K562 (cell line): ENCODE measurements at regions not wholly inside any gene's neighbourhood (a gene's known extent, or its start where the extent isn't known, plus 50 kb on each side); places are given as distances from the start of the nearest gene placed in this dataset.

Source experiments
- ILF3 ChIP-seq: fragments of 450-650 bp; IDR thresholded peaks from 2 replicates; pipeline ENCODE4 v1.6.1; 2018; ENCODE audit warnings: antibody characterized with exemption, mild to moderate bottlenecking, moderate library complexity, borderline replicate concordance
- NONO ChIP-seq, 2 experiments: fragments of 200-400 bp in 1 of 2; fragments of 450-650 bp in 1 of 2; formaldehyde crosslinking in 1 of 2; IDR thresholded peaks; 2 replicates each; pipeline ENCODE4 v1.6.1; 2017; ENCODE audit warnings: low read depth in 2 of 2, mild to moderate bottlenecking in 2 of 2, moderate library complexity in 2 of 2, low read length in 1 of 2
- ZNF668 ChIP-seq: fragments of 250-450 bp; sonication (Bioruptor Pico); IDR thresholded peaks from 2 replicates; pipeline ENCODE4 v1.8.0; 2022; ENCODE audit warnings: mild to moderate bottlenecking, inconsistent platforms
- TF ChIP-seq, protein P1 (sequence below): fragments of 250-450 bp; sonication (Bioruptor Pico); IDR thresholded peaks from 2 replicates; pipeline ENCODE4 v1.5.0; 2021; ENCODE audit warnings: mild to moderate bottlenecking, moderate library complexity
- TF ChIP-seq, protein P2 (sequence below): fragments of 250-450 bp; sonication (Bioruptor Pico); IDR thresholded peaks from 2 replicates; pipeline ENCODE4 v1.5.0; 2021; ENCODE audit warnings: mild to moderate bottlenecking, borderline replicate concordance

DNA sequence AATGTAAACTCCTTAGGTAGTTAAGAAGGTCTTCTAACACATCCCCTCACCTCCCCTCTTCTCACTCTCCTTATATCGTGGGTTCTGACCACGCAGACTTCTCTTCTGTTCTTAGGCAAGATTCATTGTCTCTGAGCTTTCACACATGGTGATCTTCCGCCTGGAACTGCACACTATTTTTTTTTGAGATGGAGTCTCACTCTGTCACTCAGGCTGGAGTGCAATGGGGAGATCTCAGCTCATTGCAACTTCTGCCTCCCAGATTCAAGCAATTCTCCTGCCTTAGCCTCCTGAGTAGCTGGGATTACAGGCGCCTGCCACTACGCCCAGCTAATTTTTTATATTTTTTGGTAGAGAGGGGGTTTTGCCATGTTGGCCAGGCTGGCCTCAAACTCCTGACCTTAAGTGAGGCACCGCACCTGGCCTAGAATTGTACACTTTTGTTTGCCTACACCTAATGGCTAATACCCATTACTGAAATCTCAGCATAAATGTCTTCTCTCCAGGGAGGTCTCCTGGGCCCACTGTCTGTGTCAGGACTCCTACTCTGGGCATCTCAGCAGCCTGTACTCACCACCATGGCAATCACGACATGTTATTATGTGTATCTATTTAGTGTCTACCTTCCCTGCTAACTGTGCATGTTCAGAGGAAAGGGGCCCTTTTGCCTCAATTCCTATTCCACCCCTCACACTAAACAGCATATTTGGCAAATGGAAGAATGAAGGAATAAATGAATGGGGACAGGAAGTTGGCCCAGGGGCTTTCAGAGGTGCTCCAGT is 646.3 kb upstream of the DPP6 start (continued):
- TF ChIP-seq, protein P1, sequence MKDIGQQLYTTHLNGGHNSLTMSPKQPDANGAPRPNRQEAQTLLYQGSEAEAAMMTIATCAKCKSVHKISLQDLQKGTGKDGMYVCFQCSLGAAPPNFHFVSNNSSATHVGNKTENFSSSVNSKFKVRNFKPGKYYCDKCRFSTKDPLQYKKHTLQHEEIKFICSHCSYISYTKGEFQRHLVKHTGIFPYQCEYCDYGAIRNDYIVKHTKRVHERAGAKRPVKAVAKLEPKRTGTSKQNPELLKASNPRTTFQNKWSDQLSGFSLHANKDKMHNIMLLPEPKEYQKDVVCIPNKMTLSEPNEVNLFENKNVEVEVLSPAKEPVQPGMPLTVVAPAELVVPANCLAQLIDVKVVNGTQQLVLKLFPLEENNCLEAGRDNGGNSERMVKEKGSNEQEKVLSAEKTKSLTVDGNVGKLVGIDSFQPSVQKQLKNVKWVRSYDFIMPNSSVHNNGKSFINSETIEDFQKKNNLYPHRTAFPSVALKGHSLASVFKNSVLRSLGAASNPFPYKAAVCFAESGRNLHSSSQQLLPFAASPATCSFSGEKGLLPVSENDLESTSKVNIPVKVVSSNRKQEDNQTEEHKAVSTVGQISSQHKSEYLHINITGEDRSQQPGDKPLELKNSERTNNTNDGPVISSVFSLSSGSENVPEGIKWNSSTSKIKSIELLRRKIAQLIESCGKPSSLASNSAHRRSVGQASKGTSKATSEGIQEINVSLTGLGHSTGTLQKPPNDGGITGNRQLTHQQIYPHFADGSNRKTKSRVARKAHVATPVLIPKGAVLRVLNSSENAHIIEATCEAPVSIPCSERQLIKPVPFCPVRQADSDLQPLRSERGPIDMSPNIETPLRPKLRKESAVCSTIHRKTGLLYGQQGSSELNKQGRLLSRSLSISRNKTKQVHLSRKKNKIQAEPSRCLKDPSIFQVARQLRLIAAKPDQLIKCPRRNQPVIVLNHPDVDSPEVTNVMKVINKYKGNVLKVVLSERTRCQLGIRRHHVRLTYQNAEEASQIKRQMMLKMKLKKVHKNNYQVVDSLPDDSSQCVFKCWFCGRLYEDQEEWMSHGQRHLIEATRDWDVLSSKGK, result peak; percentile 73; the same call in 1 of the 2 replicates
- TF ChIP-seq ILF3, result 0 out of 2 replicates have a peak, but pooled peaks have one; percentile 16
- TF ChIP-seq, protein P2, sequence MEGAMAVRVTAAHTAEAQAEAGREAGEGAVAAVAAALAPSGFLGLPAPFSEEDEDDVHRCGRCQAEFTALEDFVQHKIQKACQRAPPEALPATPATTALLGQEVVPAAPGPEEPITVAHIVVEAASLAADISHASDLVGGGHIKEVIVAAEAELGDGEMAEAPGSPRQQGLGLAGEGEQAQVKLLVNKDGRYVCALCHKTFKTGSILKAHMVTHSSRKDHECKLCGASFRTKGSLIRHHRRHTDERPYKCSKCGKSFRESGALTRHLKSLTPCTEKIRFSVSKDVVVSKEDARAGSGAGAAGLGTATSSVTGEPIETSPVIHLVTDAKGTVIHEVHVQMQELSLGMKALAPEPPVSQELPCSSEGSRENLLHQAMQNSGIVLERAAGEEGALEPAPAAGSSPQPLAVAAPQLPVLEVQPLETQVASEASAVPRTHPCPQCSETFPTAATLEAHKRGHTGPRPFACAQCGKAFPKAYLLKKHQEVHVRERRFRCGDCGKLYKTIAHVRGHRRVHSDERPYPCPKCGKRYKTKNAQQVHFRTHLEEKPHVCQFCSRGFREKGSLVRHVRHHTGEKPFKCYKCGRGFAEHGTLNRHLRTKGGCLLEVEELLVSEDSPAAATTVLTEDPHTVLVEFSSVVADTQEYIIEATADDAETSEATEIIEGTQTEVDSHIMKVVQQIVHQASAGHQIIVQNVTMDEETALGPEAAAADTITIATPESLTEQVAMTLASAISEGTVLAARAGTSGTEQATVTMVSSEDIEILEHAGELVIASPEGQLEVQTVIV, result peak; percentile 17; the same call in 1 of the 2 replicates
- TF ChIP-seq NONO (IDR thresholded peaks at IDR 0.05; ENCODE audit: low read depth in 2 of 2, low read length in 1 of 2), result 0 out of 4 replicates have a peak, but pooled peaks of 1 of the 2 experiments have one; percentile 71
- no peak for TF ChIP-seq ZNF668 (CRISPR knock-in tag)
